ENCODE measurements at regions not wholly inside any gene's neighbourhood (a gene's known extent, or its start where the extent isn't known, plus 50 kb on each side); places are given as distances from the start of the nearest gene placed in this dataset.

DNA sequence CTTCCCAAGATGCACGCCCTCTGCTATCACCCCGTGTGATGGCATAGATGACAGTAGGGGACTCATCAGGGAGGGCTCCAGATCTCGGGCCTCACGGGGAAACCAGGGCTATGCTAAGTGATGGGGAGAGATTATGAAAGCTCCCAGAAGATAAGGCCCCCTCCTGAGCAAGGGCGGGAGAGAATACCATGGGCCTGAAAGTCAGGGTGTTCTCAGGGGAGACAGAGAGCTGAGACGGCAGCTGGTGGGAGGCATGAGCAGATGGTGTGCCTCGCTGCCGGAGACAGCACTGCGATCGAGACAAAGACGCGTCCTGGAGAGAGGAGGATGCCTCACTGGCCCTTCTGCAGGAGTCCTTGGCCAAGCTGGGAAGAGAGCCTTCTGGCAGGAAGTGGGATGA lies 106.5 kb upstream of the ADPGK start:
- TF ChIP-seq, protein P1, sequence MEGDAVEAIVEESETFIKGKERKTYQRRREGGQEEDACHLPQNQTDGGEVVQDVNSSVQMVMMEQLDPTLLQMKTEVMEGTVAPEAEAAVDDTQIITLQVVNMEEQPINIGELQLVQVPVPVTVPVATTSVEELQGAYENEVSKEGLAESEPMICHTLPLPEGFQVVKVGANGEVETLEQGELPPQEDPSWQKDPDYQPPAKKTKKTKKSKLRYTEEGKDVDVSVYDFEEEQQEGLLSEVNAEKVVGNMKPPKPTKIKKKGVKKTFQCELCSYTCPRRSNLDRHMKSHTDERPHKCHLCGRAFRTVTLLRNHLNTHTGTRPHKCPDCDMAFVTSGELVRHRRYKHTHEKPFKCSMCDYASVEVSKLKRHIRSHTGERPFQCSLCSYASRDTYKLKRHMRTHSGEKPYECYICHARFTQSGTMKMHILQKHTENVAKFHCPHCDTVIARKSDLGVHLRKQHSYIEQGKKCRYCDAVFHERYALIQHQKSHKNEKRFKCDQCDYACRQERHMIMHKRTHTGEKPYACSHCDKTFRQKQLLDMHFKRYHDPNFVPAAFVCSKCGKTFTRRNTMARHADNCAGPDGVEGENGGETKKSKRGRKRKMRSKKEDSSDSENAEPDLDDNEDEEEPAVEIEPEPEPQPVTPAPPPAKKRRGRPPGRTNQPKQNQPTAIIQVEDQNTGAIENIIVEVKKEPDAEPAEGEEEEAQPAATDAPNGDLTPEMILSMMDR (IDR thresholded peaks at IDR 0.05): no peak
- TF ChIP-seq POLR2A (IDR thresholded peaks at IDR 0.05) (no peak), POLR2AphosphoS5 (IDR thresholded peaks at IDR 0.05) (no peak), EP300 (IDR thresholded peaks at IDR 0.05) (no peak)

All from suprapubic skin (tissue), 4 donors.